ENCODE measurements at regions not wholly inside any gene's neighbourhood (a gene's known extent, or its start where the extent isn't known, plus 50 kb on each side); places are given as distances from the start of the nearest gene placed in this dataset.

GRCh38 chr5:124461941-124462340 lies 284.5 kb downstream of the ZNF608 start:
- DNase-seq (ENCODE audit: low spot score) = no peak

DNA sequence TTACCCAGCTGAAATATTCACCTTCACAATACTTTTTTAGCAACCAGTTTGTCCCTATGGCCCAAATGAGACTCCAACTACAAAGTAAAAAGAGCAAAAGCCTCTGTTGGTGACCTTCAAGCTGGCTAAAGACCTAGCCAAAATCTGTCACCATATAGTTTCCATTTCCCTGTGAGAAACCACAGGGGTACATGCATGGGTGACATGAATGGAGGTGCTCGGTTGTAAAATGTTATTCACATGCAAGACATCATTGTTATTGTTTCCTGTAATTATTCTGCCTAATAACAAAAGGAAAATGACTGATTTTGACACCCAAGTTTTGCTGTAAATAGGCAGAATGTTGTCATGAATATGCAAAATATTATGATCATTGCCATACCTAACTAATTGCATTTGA lies 285.3 kb downstream of the ZNF608 start:
- DNase-seq (ENCODE audit: low spot score) = no peak

DNA sequence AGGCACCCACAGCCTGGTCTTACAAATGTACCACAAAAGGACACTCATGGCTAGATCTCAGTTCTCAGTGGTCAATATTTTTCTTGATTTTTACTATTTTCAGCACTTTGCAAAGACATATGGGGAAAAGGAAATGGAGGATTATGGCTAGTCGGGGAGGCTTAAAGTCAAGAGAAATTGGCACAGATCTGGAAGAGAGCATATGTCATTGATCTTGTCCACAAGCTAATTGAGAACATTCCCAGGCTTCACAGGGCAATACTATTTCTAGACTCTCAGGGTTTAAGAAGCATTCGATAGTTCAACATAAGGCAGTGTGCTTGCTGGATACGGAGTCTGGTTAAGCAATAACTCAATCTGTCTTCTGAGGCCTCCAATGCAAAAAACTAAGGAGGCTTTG lies 285.8 kb downstream of the ZNF608 start:
- DNase-seq (ENCODE audit: low spot score) = no peak

DNA sequence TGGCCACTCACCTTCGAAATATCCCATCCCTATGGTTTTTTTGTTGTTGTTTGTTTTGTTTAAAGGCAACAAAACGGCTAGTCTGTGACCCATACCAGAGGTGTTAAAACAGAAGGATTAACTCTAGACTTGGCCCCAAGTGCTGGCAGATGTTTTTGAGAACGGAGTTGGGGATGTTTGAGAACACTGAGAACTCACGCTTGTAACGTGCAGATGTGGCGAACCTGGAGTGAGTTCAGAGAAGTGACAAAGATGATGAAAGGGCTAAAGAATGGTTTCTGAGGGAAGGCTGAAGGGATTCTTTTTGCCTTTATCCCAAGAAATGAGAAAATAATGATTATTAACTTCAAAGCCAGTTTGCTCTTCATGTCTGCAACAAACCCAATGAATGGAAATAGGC lies 286.5 kb downstream of the ZNF608 start:
- DNase-seq (ENCODE audit: low spot score) = no peak

GRCh38 chr5:124457901-124458300 lies 288.5 kb downstream of the ZNF608 start:
- DNase-seq (ENCODE audit: low spot score) = no peak

GRCh38 chr5:124457101-124457500 lies 289.3 kb downstream of the ZNF608 start:
- no peak for DNase-seq (ENCODE audit: low spot score)

- DNase-seq (ENCODE audit: low spot score) = no peak
Measured at GRCh38 chr5:124456249-124456648, 290.2 kb downstream of the ZNF608 start.

DNA sequence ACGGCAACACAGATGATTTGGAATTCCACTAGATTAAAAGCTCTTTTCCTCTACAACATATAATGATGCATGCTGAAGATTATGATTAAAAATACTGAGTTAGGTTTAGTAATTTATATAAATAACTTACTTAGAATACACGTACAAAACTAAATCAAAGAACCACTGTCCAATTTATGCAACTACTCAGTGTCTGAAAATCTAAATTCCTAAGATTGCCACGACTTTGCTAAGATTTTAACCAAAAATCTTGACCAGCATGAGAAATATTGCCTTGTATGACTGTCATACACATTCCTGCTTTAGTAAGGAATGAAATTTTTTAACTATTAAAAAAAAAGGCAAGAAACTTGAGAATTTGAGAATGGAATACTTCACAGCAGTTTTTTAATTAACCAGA lies 292.4 kb downstream of the ZNF608 start:
- no peak for DNase-seq (ENCODE audit: low spot score)

DNA sequence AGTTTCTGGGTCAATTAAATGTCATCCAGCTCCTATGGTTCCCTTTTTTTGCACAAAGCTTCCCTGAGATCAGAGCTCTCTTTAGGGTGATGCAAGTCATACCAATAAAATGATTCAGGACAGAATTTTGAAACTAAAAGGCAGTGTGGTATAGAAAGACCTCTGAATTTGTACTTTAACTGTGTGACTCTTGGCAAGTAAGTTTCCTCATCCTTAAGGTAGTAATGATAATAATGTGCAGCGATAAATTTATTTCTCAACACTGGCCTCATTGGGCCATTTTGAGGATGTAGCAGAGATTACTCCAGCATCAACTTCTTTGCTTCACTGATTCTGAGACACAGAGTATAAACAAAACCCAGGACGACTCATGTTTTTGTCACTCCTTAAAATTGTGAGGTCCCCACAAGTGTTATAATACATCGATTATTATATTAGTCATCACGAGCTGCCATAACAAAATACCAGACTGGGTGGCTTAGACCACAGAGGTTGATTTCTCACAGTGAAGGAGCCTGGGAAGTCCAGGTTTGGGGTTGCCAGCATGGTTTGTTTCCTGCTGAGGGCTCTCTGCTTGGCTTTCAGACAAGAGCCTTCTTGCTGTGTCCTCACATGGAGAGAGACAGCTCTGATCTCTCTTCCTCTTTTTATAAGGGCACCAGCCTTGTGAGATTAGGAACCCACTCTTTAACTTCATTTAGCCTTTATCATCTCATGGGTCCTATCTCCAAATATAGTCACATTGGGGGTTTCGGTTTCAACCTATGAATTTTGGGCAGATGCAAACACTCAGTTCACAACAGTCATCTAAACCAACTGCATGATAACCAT lies 293.0 kb downstream of the ZNF608 start:
- DNase-seq (ENCODE audit: low spot score) = no peak

- no peak for DNase-seq (ENCODE audit: low spot score)
Measured at GRCh38 chr5:124452412-124452811, 294.0 kb downstream of the ZNF608 start.

DNA sequence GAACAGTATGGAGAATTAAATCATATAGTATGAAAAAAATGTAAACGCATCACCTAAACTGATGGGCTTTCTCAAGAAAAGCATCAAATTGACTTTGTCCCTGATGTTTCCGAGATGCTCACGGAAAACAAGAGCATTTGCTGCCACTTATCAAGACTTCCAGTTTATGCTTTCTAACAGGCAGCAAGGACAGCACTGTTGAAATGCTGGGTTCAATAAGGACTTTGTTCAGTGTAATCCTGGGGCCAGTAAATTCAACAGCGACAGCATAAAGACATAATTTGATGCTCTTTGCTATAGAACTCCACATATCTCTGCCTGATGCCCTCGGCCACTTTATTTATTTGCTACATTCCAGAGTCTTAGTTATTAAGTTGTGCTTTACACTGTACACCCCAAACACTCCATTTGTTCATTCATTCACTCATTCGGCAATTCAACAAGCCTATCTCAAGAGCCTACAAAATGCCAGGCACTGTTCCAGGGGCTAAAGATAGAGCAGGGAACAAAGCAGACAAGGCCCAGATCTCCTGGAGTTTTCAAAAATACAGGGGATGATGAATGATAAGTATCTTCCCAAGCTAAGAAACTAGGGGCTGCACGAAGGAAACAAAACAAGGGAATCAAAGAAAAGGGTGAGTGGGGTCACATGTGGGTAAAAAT lies 294.6 kb downstream of the ZNF608 start:
- no peak for DNase-seq (ENCODE audit: low spot score)

DNA sequence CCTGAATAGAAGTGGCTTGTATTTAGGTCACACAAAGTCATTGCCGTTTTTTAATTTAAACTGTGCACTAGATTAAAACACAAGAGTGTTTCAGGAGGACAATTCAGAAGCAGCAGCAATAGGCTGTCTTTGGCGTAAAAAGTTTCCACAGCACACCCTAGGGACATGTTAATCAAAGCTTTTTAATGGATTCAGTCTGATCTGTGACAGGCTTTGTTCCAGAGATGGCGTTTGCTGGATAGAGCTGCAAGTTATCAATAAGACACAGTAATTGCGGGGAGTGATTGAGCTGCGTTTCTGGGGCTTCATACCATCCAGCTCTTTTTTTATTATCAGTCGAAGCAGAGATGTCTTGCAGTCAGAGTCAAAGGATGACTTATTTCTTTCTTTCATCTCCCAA lies 300.3 kb downstream of the ZNF608 start:
- DNase-seq (ENCODE audit: low spot score) = no peak

DNA sequence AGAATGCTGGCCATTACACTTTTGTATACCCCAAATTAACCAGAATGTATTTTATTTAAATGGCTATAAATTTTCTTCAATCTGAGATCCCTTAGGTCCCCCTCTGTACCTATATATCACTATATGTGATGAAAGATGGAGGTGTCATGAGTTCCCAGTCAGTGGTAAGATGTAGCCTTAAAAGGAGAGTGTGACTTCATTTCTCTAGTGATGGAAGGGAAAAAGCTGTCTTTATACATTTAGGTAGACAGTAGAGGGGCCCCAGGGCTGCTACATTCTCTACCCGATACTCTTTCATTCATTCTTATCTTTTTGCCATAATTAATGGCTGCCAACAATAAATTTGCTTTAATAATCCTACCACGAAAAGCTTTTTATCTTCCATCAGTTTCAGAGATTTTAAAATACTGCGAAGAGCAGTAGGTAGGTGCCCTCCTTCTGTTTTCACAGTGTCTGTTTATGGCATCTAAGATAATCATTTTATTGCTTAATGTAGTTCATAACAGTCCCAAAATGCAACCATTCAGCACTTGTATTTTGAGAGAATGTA lies 301.3 kb downstream of the ZNF608 start:
- no peak for DNase-seq (ENCODE audit: low spot score)

DNA sequence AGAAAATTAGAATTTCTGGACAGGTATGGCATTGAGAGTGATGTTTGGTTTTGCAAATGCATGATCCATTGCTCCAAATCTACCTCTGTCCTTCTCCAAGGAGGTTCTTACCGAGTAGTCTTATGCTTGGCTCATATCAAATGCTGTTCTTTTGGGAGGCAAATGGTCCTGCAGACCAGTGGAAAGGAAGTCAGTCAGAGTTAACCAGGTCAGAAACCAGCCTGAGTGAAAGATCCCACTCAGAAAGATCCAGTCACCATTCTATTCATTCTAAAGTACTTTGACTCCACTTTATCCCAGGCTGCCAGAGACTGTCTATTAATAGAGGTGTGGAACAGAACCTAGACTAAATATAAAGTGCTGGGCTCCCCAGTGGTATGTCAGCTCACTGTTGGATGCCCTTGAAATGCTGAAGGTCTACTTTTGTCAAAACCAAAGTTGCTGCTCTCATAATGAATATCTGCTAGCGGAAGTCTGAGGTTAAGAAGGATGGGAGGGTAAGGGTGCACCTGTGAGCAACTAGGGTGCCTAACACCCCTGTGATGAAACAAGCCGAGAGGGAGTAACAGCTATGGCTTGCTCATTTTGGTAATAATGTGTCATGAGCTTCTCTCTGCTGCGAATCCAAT lies 302.2 kb downstream of the ZNF608 start:
- no peak for DNase-seq (ENCODE audit: low spot score)

- DNase-seq (ENCODE audit: low spot score) = no peak
Measured at GRCh38 chr5:124440471-124440870, 306.0 kb downstream of the ZNF608 start.

GRCh38 chr5:124439609-124440008 lies 306.8 kb downstream of the ZNF608 start:
- DNase-seq (ENCODE audit: low spot score) = no peak

GRCh38 chr5:124438903-124439281 lies 307.5 kb downstream of the ZNF608 start:
- no peak for DNase-seq (ENCODE audit: low spot score)

DNA sequence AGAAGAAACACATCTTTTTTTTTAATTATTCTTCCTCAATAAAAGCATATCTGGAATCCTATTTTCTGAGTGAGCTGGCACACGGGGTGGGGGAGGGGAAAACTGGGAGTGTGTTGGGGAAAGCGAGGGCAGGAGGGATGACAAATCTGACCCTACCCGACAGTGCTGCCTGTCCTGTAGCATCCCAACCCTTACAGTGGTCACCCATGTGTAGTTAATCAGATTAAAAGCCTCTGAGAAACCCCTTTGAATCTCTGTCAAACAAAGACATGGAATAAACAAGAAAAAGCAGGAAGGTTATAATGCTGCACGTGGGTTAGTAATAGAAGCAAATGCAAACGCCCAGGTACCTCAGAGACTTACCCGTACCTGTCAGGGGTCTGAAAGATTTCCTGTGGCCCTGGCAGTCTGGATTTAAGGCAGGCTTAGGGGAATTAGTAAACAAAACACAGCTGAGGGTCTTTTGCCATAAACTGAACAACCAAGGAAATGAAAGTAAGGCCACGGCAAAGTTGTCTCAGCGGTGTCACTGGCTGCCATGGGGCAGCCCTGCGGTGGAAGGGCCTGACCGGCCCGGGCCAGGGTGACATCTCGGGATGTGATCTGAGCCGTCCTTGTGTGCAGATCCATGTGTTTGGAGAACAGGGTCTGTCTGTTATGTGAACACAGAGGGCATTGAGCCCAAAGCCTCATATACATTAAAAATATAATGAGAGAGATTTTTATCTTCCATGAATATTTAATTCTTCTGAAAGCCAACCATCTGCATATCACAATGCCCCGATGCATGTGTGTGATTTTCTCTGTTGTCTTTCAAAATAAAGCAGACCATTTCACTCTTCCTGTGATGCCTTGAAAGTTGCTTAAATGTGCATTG lies 308.2 kb downstream of the ZNF608 start:
- no peak for DNase-seq (ENCODE audit: low spot score)

DNA sequence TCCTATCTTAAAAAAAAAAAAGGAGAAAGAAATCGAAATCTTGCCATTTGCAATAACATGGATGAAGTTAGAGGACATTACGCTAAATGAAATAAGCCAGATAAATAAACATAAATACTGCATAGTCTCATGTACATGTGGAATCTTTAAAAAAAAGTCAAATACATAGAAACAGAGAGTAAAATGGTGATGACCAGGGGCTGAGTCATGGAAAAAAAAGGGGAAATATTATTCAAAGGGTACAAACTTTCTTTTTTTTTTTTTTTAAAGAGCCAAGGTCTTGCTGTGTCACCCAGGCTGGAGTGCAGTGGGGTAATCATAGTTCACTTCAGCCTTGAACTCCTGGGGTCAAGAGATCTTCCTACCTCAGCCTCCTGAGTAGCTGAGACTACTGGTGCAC lies 310.1 kb downstream of the ZNF608 start:
- no peak for DNase-seq (ENCODE audit: low spot score)

DNA sequence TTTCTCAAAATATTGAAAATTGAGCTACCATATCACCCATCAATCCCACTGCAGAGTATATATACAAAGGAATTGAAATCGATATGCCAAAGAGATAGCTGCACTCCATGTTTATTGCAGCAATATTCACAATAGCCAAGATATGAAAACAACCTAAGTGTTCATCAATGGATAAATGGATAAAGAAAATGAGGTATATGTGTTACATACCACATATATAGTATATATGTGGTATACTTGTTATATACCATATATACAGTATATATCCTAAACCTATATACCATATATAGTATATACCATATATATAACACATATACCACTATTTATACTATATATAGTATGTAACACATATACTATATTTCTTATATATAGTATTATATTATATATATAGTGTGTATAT lies 313.3 kb downstream of the ZNF608 start:
- DNase-seq (ENCODE audit: low spot score) = no peak

- DNase-seq (ENCODE audit: low spot score) = no peak
Measured at GRCh38 chr5:124421584-124421983, 324.9 kb downstream of the ZNF608 start.

GRCh38 chr5:124420952-124421351 lies 325.5 kb downstream of the ZNF608 start:
- no peak for DNase-seq (ENCODE audit: low spot score)

All from COLO829 (cell line).